ENCODE measurements at regions not wholly inside any gene's neighbourhood (a gene's known extent, or its start where the extent isn't known, plus 50 kb on each side); places are given as distances from the start of the nearest gene placed in this dataset.

DNA sequence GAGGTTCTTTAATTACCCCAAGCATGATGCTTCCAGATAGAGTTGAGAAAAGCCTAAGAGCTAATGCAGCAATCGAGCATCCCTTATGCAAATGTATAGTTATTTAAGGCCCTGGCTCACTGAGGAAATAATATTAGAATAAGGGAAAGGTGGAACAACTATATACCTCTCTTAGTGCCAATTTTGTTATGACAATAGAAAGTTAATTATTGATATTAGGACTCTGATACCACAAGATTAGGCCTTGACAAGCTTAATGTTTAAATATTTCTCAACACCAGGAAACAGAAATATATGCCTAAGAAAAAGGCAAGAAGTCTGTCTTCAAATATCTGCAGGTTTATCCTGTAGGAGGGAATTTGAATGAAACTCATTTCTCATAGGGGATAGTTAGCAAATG, 371.0 kb downstream of the PRELID2 start:
- TF ChIP-seq EZH2 (IDR thresholded peaks at IDR 0.05; ENCODE audit: borderline replicate concordance, low read length), result no peak
- TF ChIP-seq, protein P1, sequence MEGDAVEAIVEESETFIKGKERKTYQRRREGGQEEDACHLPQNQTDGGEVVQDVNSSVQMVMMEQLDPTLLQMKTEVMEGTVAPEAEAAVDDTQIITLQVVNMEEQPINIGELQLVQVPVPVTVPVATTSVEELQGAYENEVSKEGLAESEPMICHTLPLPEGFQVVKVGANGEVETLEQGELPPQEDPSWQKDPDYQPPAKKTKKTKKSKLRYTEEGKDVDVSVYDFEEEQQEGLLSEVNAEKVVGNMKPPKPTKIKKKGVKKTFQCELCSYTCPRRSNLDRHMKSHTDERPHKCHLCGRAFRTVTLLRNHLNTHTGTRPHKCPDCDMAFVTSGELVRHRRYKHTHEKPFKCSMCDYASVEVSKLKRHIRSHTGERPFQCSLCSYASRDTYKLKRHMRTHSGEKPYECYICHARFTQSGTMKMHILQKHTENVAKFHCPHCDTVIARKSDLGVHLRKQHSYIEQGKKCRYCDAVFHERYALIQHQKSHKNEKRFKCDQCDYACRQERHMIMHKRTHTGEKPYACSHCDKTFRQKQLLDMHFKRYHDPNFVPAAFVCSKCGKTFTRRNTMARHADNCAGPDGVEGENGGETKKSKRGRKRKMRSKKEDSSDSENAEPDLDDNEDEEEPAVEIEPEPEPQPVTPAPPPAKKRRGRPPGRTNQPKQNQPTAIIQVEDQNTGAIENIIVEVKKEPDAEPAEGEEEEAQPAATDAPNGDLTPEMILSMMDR (IDR thresholded peaks at IDR 0.05; ENCODE audit: low read length), result no peak

DNA sequence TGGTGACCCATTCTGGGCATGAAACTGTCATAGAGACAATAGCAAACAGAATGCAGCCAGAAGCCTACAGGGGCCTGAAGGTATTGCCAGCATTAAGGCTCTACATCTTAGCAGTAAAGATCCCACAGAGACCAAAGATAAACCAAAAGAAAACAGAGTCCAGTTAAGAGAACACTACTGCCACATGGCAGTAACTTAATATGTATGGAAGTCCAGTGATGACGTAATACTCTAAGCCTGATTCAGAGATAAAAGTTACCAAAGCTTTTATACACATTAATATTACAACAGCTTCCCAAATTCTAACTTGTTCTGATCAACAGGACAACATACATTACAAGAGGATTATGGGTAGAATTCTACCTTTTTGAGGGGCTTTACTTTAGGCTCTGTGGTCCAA, 371.5 kb downstream of the PRELID2 start:
- H3K27ac ChIP-seq (ENCODE audit: low read depth, low read length, poor library complexity, severe bottlenecking), result no peak overlapping the region
- H3K9me2 ChIP-seq (ENCODE audit: low read depth, low read length), result no peaks in the 10 kb centered on the region
- no peaks in the 10 kb centered on the region for H3F3A ChIP-seq (ENCODE audit: insufficient read depth, low read length)
- H2AFZ ChIP-seq (ENCODE audit: low read length), result no peak overlapping the region
- no peak overlapping the region for H3K9ac ChIP-seq (ENCODE audit: low read length)
- H3K4me2 ChIP-seq (ENCODE audit: low read length), result no peak overlapping the region
- no peaks in the 10 kb centered on the region for H4K20me1 ChIP-seq (ENCODE audit: insufficient read depth, low read length)
- no peaks in the 10 kb centered on the region for H3K4me1 ChIP-seq (ENCODE audit: insufficient read depth, low read length, severe bottlenecking)
- no peaks in the 10 kb centered on the region for H3K27me3 ChIP-seq (ENCODE audit: insufficient read depth, low read length)
- H3K4me3 ChIP-seq (ENCODE audit: low read depth, low read length, poor library complexity, severe bottlenecking), result no peak overlapping the region
- H3K79me2 ChIP-seq (ENCODE audit: insufficient read depth, low read length), result no peaks in the 10 kb centered on the region
- no peaks in the 10 kb centered on the region for H3K9me3 ChIP-seq (ENCODE audit: low read length)
- no peaks in the 10 kb centered on the region for H3K36me3 ChIP-seq (ENCODE audit: insufficient read depth, low read length)
- TF ChIP-seq, protein P1 (IDR thresholded peaks at IDR 0.05; ENCODE audit: low read length), result no peak
- TF ChIP-seq EZH2 (IDR thresholded peaks at IDR 0.05; ENCODE audit: borderline replicate concordance, low read length), result no peak

More for the DNA sequence above, 371.0 kb downstream of the PRELID2 start:
- Histone ChIP-seq H3K36me3 (ENCODE audit: insufficient read depth, low read length) (no peaks in the 10 kb centered on the region), H3K9me2 (ENCODE audit: low read depth, low read length) (no peaks in the 10 kb centered on the region), H4K20me1 (ENCODE audit: insufficient read depth, low read length) (no peaks in the 10 kb centered on the region), H3K4me2 (ENCODE audit: low read length) (no peak overlapping the region), H3K79me2 (ENCODE audit: insufficient read depth, low read length) (no peaks in the 10 kb centered on the region), H3K4me1 (ENCODE audit: insufficient read depth, low read length, severe bottlenecking) (no peaks in the 10 kb centered on the region), H3K9ac (ENCODE audit: low read length) (no peak overlapping the region), H3K27me3 (ENCODE audit: insufficient read depth, low read length) (no peaks in the 10 kb centered on the region), H2AFZ (ENCODE audit: low read length) (no peak overlapping the region), H3F3A (ENCODE audit: insufficient read depth, low read length) (no peaks in the 10 kb centered on the region), H3K4me3 (ENCODE audit: low read depth, low read length, poor library complexity, severe bottlenecking) (no peak overlapping the region), H3K9me3 (ENCODE audit: low read length) (no peaks in the 10 kb centered on the region), H3K27ac (ENCODE audit: low read depth, low read length, poor library complexity, severe bottlenecking) (no peak overlapping the region)

DNA sequence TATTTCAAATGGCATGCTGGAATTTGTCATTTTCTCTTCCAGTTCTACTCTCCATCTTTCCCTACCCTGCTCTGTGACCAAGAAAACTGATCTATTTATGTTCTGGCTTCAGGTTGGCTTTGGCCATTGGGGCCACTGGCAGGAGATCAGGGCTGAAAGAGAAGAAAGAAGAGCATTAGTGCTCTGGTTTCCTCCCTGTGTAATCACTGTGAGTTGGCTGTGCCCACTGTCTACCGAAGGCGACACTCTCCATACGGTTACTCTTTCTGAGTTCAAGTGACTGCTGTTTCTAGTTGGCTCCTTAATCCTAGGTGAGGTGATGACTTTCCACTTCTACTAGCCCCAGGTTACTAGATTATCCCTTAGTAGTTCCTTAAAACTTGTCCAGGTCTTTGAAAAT, 372.6 kb downstream of the PRELID2 start:
- Histone ChIP-seq H3K27me3 (ENCODE audit: insufficient read depth, low read length) (no peaks in the 10 kb centered on the region), H3K4me2 (ENCODE audit: low read length) (no peak overlapping the region), H3K4me1 (ENCODE audit: insufficient read depth, low read length, severe bottlenecking) (no peaks in the 10 kb centered on the region), H3K36me3 (ENCODE audit: insufficient read depth, low read length) (no peaks in the 10 kb centered on the region), H3K79me2 (ENCODE audit: insufficient read depth, low read length) (no peaks in the 10 kb centered on the region), H3K4me3 (ENCODE audit: low read depth, low read length, poor library complexity, severe bottlenecking) (no peak overlapping the region), H3F3A (ENCODE audit: insufficient read depth, low read length) (no peaks in the 10 kb centered on the region), H2AFZ (ENCODE audit: low read length) (no peak overlapping the region), H3K9ac (ENCODE audit: low read length) (no peak overlapping the region), H3K9me3 (ENCODE audit: low read length) (no peaks in the 10 kb centered on the region), H3K27ac (ENCODE audit: low read depth, low read length, poor library complexity, severe bottlenecking) (no peak overlapping the region), H4K20me1 (ENCODE audit: insufficient read depth, low read length) (no peaks in the 10 kb centered on the region), H3K9me2 (ENCODE audit: low read depth, low read length) (no peaks in the 10 kb centered on the region)
- TF ChIP-seq, protein P1 (IDR thresholded peaks at IDR 0.05; ENCODE audit: low read length), result no peak
- TF ChIP-seq EZH2 (IDR thresholded peaks at IDR 0.05; ENCODE audit: borderline replicate concordance, low read length), result no peak

All from OCI-LY1 (cell line).